ENCODE measurements at regions not wholly inside any gene's neighbourhood (a gene's known extent, or its start where the extent isn't known, plus 50 kb on each side); places are given as distances from the start of the nearest gene placed in this dataset.

GRCh38 chr5:53364061-53364460 is 116.4 kb upstream of the FST start:
- Mint-ChIP-seq H3K4me1 (ENCODE audit: low read depth) (peaks cover 4% of the 10 kb centered on the region), H3K27ac (no peak overlapping the region), H3K27me3 (ENCODE audit: low read depth) (peaks cover 8% of the 10 kb centered on the region), H3K36me3 (ENCODE audit: low read depth) (no peaks in the 10 kb centered on the region), H3K4me3 (no peak overlapping the region), H3K9me3 (peaks cover 3% of the 10 kb centered on the region)
- intact Hi-C loops (cut with micrococcal nuclease): no loop called here
- CTCF ChIA-PET: no interaction called here
- DNase-seq: no peak

- Mint-ChIP-seq H3K27ac (peak overlapping the region; percentile 30), H3K27me3 (ENCODE audit: low read depth) (peaks cover 11% of the 10 kb centered on the region), H3K4me1 (ENCODE audit: low read depth) (peaks cover 4% of the 10 kb centered on the region), H3K36me3 (ENCODE audit: low read depth) (no peaks in the 10 kb centered on the region), H3K4me3 (no peak overlapping the region), H3K9me3 (peaks cover 3% of the 10 kb centered on the region)
- intact Hi-C loops (cut with micrococcal nuclease): loop anchor here (1.0 kb wide), 1 partner anchor 63 kb away; no protein-coding TSS in a partner anchor
- CTCF ChIA-PET: interaction anchor here (0.7 kb wide), 1 partner anchor 15 kb away, joined by 7 read pairs; no protein-coding TSS in a partner anchor
- no peak for DNase-seq
Observed at GRCh38 chr5:53366245-53366644, 114.2 kb upstream of the FST start.

- H3K36me3 Mint-ChIP-seq (ENCODE audit: low read depth): no peaks in the 10 kb centered on the region
- peaks cover 8% of the 10 kb centered on the region for H3K27me3 Mint-ChIP-seq (ENCODE audit: low read depth)
- intact Hi-C loops (cut with micrococcal nuclease): no loop called here
- H3K27ac Mint-ChIP-seq: no peak overlapping the region
- CTCF ChIA-PET: no interaction called here
- H3K4me3 Mint-ChIP-seq: no peak overlapping the region
- peaks cover 4% of the 10 kb centered on the region for H3K4me1 Mint-ChIP-seq (ENCODE audit: low read depth)
- DNase-seq: no peak
- H3K9me3 Mint-ChIP-seq: peaks cover 3% of the 10 kb centered on the region
Observed at GRCh38 chr5:53367727-53368126, 112.7 kb upstream of the FST start.

- Mint-ChIP-seq H3K36me3 (ENCODE audit: low read depth) (no peaks in the 10 kb centered on the region), H3K27ac (no peak overlapping the region), H3K4me1 (ENCODE audit: low read depth) (peaks cover 4% of the 10 kb centered on the region), H3K9me3 (peaks cover 3% of the 10 kb centered on the region), H3K27me3 (ENCODE audit: low read depth) (peaks cover 8% of the 10 kb centered on the region), H3K4me3 (no peak overlapping the region)
- DNase-seq: no peak
- intact Hi-C loops (cut with micrococcal nuclease): no loop called here
- CTCF ChIA-PET: no interaction called here
Observed at GRCh38 chr5:53368516-53368915, 111.9 kb upstream of the FST start.

GRCh38 chr5:53368966-53369605 is 111.3 kb upstream of the FST start:
- H3K27me3 Mint-ChIP-seq (ENCODE audit: low read depth): peaks cover 6% of the 10 kb centered on the region

GRCh38 chr5:53369681-53370080 is 110.7 kb upstream of the FST start:
- Mint-ChIP-seq H3K27ac (no peak overlapping the region), H3K4me1 (ENCODE audit: low read depth) (peaks cover 8% of the 10 kb centered on the region), H3K9me3 (peaks cover 3% of the 10 kb centered on the region), H3K4me3 (no peak overlapping the region), H3K27me3 (ENCODE audit: low read depth) (peaks cover 6% of the 10 kb centered on the region), H3K36me3 (ENCODE audit: low read depth) (no peaks in the 10 kb centered on the region)
- intact Hi-C loops (cut with micrococcal nuclease): no loop called here
- no peak for DNase-seq
- CTCF ChIA-PET: interaction anchor here (0.6 kb wide), 1 partner anchor 16 kb away, joined by 3 read pairs; no protein-coding TSS in a partner anchor

More at GRCh38 chr5:53368966-53369605, 111.3 kb upstream of the FST start:
- CTCF ChIA-PET: interaction anchor here (0.6 kb wide), 1 partner anchor 15 kb away, joined by 3 read pairs; no protein-coding TSS in a partner anchor
- Mint-ChIP-seq H3K4me3 (no peak overlapping the region), H3K9me3 (peaks cover 3% of the 10 kb centered on the region), H3K36me3 (ENCODE audit: low read depth) (no peaks in the 10 kb centered on the region), H3K27ac (no peak overlapping the region), H3K4me1 (ENCODE audit: low read depth) (peaks cover 8% of the 10 kb centered on the region)
- DNase-seq: no peak
- intact Hi-C loops (cut with micrococcal nuclease): no loop called here

GRCh38 chr5:53373451-53374158 is 106.8 kb upstream of the FST start:
- no peaks in the 10 kb centered on the region for H3K9me3 Mint-ChIP-seq
- H3K27ac Mint-ChIP-seq: no peak overlapping the region
- DNase-seq: no peak
- peaks cover 9% of the 10 kb centered on the region for H3K4me1 Mint-ChIP-seq (ENCODE audit: low read depth)
- H3K27me3 Mint-ChIP-seq (ENCODE audit: low read depth): peaks cover 6% of the 10 kb centered on the region
- no peaks in the 10 kb centered on the region for H3K36me3 Mint-ChIP-seq (ENCODE audit: low read depth)
- CTCF ChIA-PET: no interaction called here
- H3K4me3 Mint-ChIP-seq: no peak overlapping the region
- intact Hi-C loops (cut with micrococcal nuclease): no loop called here

GRCh38 chr5:53376853-53377252 is 103.6 kb upstream of the FST start:
- intact Hi-C loops (cut with micrococcal nuclease): no loop called here
- no peak overlapping the region for H3K27ac Mint-ChIP-seq
- CTCF ChIA-PET: no interaction called here
- H3K9me3 Mint-ChIP-seq: no peaks in the 10 kb centered on the region
- peaks cover 3% of the 10 kb centered on the region for H3K27me3 Mint-ChIP-seq (ENCODE audit: low read depth)
- no peaks in the 10 kb centered on the region for H3K36me3 Mint-ChIP-seq (ENCODE audit: low read depth)
- peaks cover 9% of the 10 kb centered on the region for H3K4me1 Mint-ChIP-seq (ENCODE audit: low read depth)
- no peak for DNase-seq
- H3K4me3 Mint-ChIP-seq: no peak overlapping the region

- Mint-ChIP-seq H3K4me1 (ENCODE audit: low read depth) (peaks cover 9% of the 10 kb centered on the region), H3K36me3 (ENCODE audit: low read depth) (no peaks in the 10 kb centered on the region), H3K27me3 (ENCODE audit: low read depth) (peaks cover 7% of the 10 kb centered on the region), H3K9me3 (no peaks in the 10 kb centered on the region), H3K27ac (no peak overlapping the region), H3K4me3 (no peak overlapping the region)
- DNase-seq: no peak
- CTCF ChIA-PET: no interaction called here
- intact Hi-C loops (cut with micrococcal nuclease): no loop called here
Observed at GRCh38 chr5:53378190-53378589, 102.2 kb upstream of the FST start.

- Mint-ChIP-seq H3K4me1 (ENCODE audit: low read depth) (peaks cover 7% of the 10 kb centered on the region), H3K27me3 (ENCODE audit: low read depth) (peaks cover 7% of the 10 kb centered on the region), H3K9me3 (no peaks in the 10 kb centered on the region), H3K36me3 (ENCODE audit: low read depth) (no peaks in the 10 kb centered on the region), H3K4me3 (no peak overlapping the region), H3K27ac (no peak overlapping the region)
- CTCF ChIA-PET: no interaction called here
- no peak for DNase-seq
- intact Hi-C loops (cut with micrococcal nuclease): no loop called here
Observed at GRCh38 chr5:53378590-53379247, 101.7 kb upstream of the FST start.

- CTCF ChIA-PET: no interaction called here
- H3K4me1 Mint-ChIP-seq (ENCODE audit: low read depth): no peaks in the 10 kb centered on the region
- no peaks in the 10 kb centered on the region for H3K36me3 Mint-ChIP-seq (ENCODE audit: low read depth)
- DNase-seq: no peak
- H3K9me3 Mint-ChIP-seq: peaks cover 12% of the 10 kb centered on the region
- intact Hi-C loops (cut with micrococcal nuclease): no loop called here
- H3K27ac Mint-ChIP-seq: no peak overlapping the region
- H3K4me3 Mint-ChIP-seq: no peak overlapping the region
- peaks cover 25% of the 10 kb centered on the region for H3K27me3 Mint-ChIP-seq (ENCODE audit: low read depth)
Observed at GRCh38 chr5:53386341-53386740, 94.1 kb upstream of the FST start.

GRCh38 chr5:53389093-53389492 is 91.3 kb upstream of the FST start:
- CTCF ChIA-PET: interaction anchor here (0.6 kb wide), 1 partner anchor 63 kb away, joined by 3 read pairs; no protein-coding TSS in a partner anchor
- DNase-seq: no peak
- intact Hi-C loops (cut with micrococcal nuclease): no loop called here
- H3K4me1 Mint-ChIP-seq (ENCODE audit: low read depth): no peaks in the 10 kb centered on the region
- no peak overlapping the region for H3K27ac Mint-ChIP-seq
- no peaks in the 10 kb centered on the region for H3K36me3 Mint-ChIP-seq (ENCODE audit: low read depth)
- H3K27me3 Mint-ChIP-seq (ENCODE audit: low read depth): peaks cover 20% of the 10 kb centered on the region
- no peak overlapping the region for H3K4me3 Mint-ChIP-seq
- peaks cover 12% of the 10 kb centered on the region for H3K9me3 Mint-ChIP-seq
